Suprapubic skin (tissue), 4 donors: ENCODE measurements at regions not wholly inside any gene's neighbourhood (a gene's known extent, or its start where the extent isn't known, plus 50 kb on each side); places are given as distances from the start of the nearest gene placed in this dataset.

Experiments used
- DNase-seq, 2 donors: peaks; one replicate each; pipeline ENCODE4 v3.0.0-alpha.2; 2019; ENCODE audit warnings: low spot score in 2 of 2
- H3K27ac ChIP-seq: fragments of 200-600 bp; sonication (generic); one replicate; pipeline ENCODE4 v1.5.1; 2019
- H3K27me3 ChIP-seq: fragments of 200-600 bp; sonication (generic); one replicate; pipeline ENCODE4 v1.5.1; 2019
- H3K36me3 ChIP-seq: fragments of 200-600 bp; sonication (generic); one replicate; pipeline ENCODE4 v1.5.1; 2019
- H3K4me1 ChIP-seq: fragments of 200-600 bp; sonication (generic); one replicate; pipeline ENCODE4 v1.5.1; 2019
- H3K4me3 ChIP-seq: fragments of 200-600 bp; sonication (generic); one replicate; pipeline ENCODE4 v1.5.1; 2019; ENCODE audit warnings: mild to moderate bottlenecking
- H3K9me3 ChIP-seq: fragments of 200-600 bp; sonication (generic); one replicate; pipeline ENCODE4 v1.5.1; 2019
- EP300 ChIP-seq: sonication (generic); formaldehyde crosslinking; IDR thresholded peaks from one replicate; pipeline ENCODE4 v1.6.1; 2017; ENCODE audit warnings: antibody characterized with exemption
- POLR2A ChIP-seq, 2 donors: fragments of 450-650 bp; IDR thresholded peaks; one replicate each; pipeline ENCODE4 v1.6.1; 2017; ENCODE audit warnings: antibody characterized with exemption in 2 of 2, mild to moderate bottlenecking in 2 of 2, moderate library complexity in 2 of 2
- POLR2AphosphoS5 ChIP-seq, 3 donors: sonication (generic); formaldehyde crosslinking; IDR thresholded peaks; one replicate each; pipeline ENCODE4 v1.6.1; 2017; ENCODE audit warnings: antibody characterized with exemption in 3 of 3
- WGBS: methylation state at CpG from one replicate; pipeline ENCODE4 v1.1.5; 2018; 5-methylcytosine and 5-hydroxymethylcytosine counted together
- TF ChIP-seq, protein P1 (sequence below), 2 donors: fragments of 200-600 bp in 1 of 2; fragments of 450-650 bp in 1 of 2; sonication (generic) in 1 of 2; IDR thresholded peaks; one replicate each; pipeline ENCODE4 v1.5.1; 2016 to 2019; ENCODE audit warnings: antibody characterized with exemption in 2 of 2, mild to moderate bottlenecking in 1 of 2, moderate library complexity in 1 of 2

- DNase-seq, result no peak
- H3K36me3 ChIP-seq, result no peaks in the 10 kb centered on the region
- H3K4me1 ChIP-seq, result no peaks in the 10 kb centered on the region
- TF ChIP-seq POLR2AphosphoS5 (IDR thresholded peaks at IDR 0.05), result no peak
- TF ChIP-seq, protein P1, sequence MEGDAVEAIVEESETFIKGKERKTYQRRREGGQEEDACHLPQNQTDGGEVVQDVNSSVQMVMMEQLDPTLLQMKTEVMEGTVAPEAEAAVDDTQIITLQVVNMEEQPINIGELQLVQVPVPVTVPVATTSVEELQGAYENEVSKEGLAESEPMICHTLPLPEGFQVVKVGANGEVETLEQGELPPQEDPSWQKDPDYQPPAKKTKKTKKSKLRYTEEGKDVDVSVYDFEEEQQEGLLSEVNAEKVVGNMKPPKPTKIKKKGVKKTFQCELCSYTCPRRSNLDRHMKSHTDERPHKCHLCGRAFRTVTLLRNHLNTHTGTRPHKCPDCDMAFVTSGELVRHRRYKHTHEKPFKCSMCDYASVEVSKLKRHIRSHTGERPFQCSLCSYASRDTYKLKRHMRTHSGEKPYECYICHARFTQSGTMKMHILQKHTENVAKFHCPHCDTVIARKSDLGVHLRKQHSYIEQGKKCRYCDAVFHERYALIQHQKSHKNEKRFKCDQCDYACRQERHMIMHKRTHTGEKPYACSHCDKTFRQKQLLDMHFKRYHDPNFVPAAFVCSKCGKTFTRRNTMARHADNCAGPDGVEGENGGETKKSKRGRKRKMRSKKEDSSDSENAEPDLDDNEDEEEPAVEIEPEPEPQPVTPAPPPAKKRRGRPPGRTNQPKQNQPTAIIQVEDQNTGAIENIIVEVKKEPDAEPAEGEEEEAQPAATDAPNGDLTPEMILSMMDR (IDR thresholded peaks at IDR 0.05), result no peak
- TF ChIP-seq EP300, result no peak
- no peak overlapping the region for H3K4me3 ChIP-seq
- WGBS, result 82% methylated on average over 3 of the region's 3 CpGs
- H3K27ac ChIP-seq, result no peak overlapping the region
- H3K9me3 ChIP-seq, result no peaks in the 10 kb centered on the region
- no peaks in the 10 kb centered on the region for H3K27me3 ChIP-seq
These were observed 158.6 kb downstream of the SAMD5 start for GRCh38 chr6:147667082-147667481.

DNA sequence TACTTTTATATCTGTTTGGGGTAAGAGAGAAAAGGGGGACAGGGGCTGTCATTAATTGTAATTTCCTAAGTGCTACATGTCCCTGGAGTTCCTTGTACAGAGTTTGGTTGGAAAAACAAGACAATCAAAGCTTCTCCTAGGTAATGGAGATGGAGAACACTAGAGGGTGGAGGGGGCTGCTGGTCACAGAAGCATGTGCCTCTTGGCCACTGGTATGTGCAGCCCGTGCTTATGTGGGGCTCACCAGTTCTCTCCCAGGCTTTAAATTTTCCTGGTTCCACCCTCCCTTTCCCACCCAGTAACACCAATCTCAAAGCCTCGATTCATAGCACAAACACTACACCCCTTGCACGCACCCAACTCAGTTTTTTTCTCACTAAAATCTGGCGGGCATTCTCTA, 165.6 kb downstream of the SAMD5 start:
- DNase-seq, result no peak
- H3K9me3 ChIP-seq, result no peaks in the 10 kb centered on the region

GRCh38 chr6:147674794-147675193, 166.3 kb downstream of the SAMD5 start:
- Histone ChIP-seq H3K36me3 (no peaks in the 10 kb centered on the region), H3K4me1 (no peaks in the 10 kb centered on the region), H3K9me3 (no peaks in the 10 kb centered on the region), H3K27ac (no peak overlapping the region), H3K4me3 (no peak overlapping the region), H3K27me3 (no peaks in the 10 kb centered on the region)
- TF ChIP-seq POLR2AphosphoS5 (IDR thresholded peaks at IDR 0.05), result no peak
- no peak for TF ChIP-seq EP300
- TF ChIP-seq, protein P1 (IDR thresholded peaks at IDR 0.05), result no peak
- no peak for TF ChIP-seq POLR2A (IDR thresholded peaks at IDR 0.05)
- no peak for DNase-seq

More for the DNA sequence above, 165.6 kb downstream of the SAMD5 start:
- Histone ChIP-seq H3K27ac (no peak overlapping the region), H3K27me3 (no peaks in the 10 kb centered on the region), H3K4me1 (no peaks in the 10 kb centered on the region), H3K4me3 (no peak overlapping the region), H3K36me3 (no peaks in the 10 kb centered on the region)
- 85% methylated on average over 4 of the region's 4 CpGs for WGBS
- TF ChIP-seq POLR2AphosphoS5 (IDR thresholded peaks at IDR 0.05) (no peak), EP300 (no peak), POLR2A (IDR thresholded peaks at IDR 0.05) (no peak)
- TF ChIP-seq, protein P1 (IDR thresholded peaks at IDR 0.05), result no peak

- WGBS, result 68% methylated on average over 6 of the region's 6 CpGs
These were observed 166.8 kb downstream of the SAMD5 start for GRCh38 chr6:147675281-147675680.

GRCh38 chr6:147676495-147677199, 168.2 kb downstream of the SAMD5 start:
- TF ChIP-seq POLR2AphosphoS5 (IDR thresholded peaks at IDR 0.05) (no peak), EP300 (no peak), POLR2A (IDR thresholded peaks at IDR 0.05) (no peak)
- TF ChIP-seq, protein P1 (IDR thresholded peaks at IDR 0.05), result no peak
- Histone ChIP-seq H3K4me3 (no peak overlapping the region), H3K27ac (no peak overlapping the region), H3K4me1 (no peaks in the 10 kb centered on the region), H3K9me3 (no peaks in the 10 kb centered on the region), H3K27me3 (no peaks in the 10 kb centered on the region), H3K36me3 (no peaks in the 10 kb centered on the region)
- DNase-seq, result no peak
- 69% methylated on average over 7 of the region's 7 CpGs for WGBS

More at GRCh38 chr6:147675281-147675680, 166.8 kb downstream of the SAMD5 start:
- Histone ChIP-seq H3K36me3 (no peaks in the 10 kb centered on the region), H3K4me3 (no peak overlapping the region), H3K4me1 (no peaks in the 10 kb centered on the region), H3K9me3 (no peaks in the 10 kb centered on the region), H3K27me3 (no peaks in the 10 kb centered on the region), H3K27ac (no peak overlapping the region)
- TF ChIP-seq, protein P1 (IDR thresholded peaks at IDR 0.05), result no peak
- TF ChIP-seq POLR2AphosphoS5 (IDR thresholded peaks at IDR 0.05), result no peak
- TF ChIP-seq POLR2A (IDR thresholded peaks at IDR 0.05), result no peak
- no peak for TF ChIP-seq EP300
- no peak for DNase-seq
